ENCODE measurements at regions not wholly inside any gene's neighbourhood (a gene's known extent, or its start where the extent isn't known, plus 50 kb on each side); places are given as distances from the start of the nearest gene placed in this dataset.

DNA sequence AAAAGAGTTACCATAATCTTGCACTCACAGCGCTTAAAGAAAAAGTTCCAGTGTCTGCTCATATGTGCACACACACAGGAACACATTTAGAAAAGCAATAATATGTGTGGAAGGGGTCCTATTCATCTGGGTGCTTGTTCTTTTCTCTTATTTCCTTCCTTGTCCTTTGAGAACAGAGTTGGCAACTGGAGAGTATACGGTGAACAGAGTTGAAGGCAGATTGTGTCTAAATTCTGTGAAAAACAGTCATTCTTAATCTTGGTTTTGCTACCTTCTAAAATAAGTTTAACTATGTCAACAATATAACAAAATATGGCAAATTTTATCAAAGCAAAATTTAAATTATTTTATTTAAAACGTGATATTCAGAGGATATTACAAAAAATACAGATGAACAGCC lies 365.1 kb upstream of the NOCT start:
- TF ChIP-seq, protein P1, sequence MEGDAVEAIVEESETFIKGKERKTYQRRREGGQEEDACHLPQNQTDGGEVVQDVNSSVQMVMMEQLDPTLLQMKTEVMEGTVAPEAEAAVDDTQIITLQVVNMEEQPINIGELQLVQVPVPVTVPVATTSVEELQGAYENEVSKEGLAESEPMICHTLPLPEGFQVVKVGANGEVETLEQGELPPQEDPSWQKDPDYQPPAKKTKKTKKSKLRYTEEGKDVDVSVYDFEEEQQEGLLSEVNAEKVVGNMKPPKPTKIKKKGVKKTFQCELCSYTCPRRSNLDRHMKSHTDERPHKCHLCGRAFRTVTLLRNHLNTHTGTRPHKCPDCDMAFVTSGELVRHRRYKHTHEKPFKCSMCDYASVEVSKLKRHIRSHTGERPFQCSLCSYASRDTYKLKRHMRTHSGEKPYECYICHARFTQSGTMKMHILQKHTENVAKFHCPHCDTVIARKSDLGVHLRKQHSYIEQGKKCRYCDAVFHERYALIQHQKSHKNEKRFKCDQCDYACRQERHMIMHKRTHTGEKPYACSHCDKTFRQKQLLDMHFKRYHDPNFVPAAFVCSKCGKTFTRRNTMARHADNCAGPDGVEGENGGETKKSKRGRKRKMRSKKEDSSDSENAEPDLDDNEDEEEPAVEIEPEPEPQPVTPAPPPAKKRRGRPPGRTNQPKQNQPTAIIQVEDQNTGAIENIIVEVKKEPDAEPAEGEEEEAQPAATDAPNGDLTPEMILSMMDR (conservative IDR thresholded peaks at IDR 0.05; ENCODE audit: low read length) = no peak
- TF ChIP-seq EZH2phosphoT487 (IDR thresholded peaks at IDR 0.05; ENCODE audit: borderline replicate concordance) = no peak
